Natural killer cell (primary cell): ENCODE measurements at regions not wholly inside any gene's neighbourhood (a gene's known extent, or its start where the extent isn't known, plus 50 kb on each side); places are given as distances from the start of the nearest gene placed in this dataset.

Experiments
- ATAC-seq, 3 donors: fragments of 150-1000 bp in 2 of 3; fragments of 200-7000 bp in 1 of 3; cut with Tn5 transposase; 1 replicate in 1 of 3; 2 replicates in 2 of 3; pipeline ENCODE4 v1.10.0; 2021; ENCODE audit warnings: mild to moderate bottlenecking in 2 of 3, moderate library complexity in 2 of 3
- DNase-seq, 2 donors: peaks; one replicate each; pipeline versions ENCODE4 v3.0.0 to v3.0.0-alpha.2; 2013 to 2021; ENCODE audit warnings: mixed read lengths in 1 of 2
- H3K27ac ChIP-seq: one replicate; pipeline ENCODE4 v1.5.1; 2013; ENCODE audit warnings: mild to moderate bottlenecking, low read length
- H3K27me3 ChIP-seq: one replicate; pipeline ENCODE4 v1.6.1; 2013; ENCODE audit warnings: low read length; ENCODE audit not compliant: control insufficient read depth, insufficient read depth
- H3K36me3 ChIP-seq: one replicate; pipeline ENCODE4 v1.6.1; 2013; ENCODE audit warnings: low read length; ENCODE audit not compliant: control insufficient read depth, insufficient read depth
- H3K4me1 ChIP-seq: one replicate; pipeline ENCODE4 v1.6.1; 2013; ENCODE audit warnings: low read length; ENCODE audit not compliant: control insufficient read depth, insufficient read depth
- H3K4me3 ChIP-seq: one replicate; pipeline ENCODE4 v1.5.1; 2013; ENCODE audit warnings: low read length
- H3K9me3 ChIP-seq: one replicate; pipeline ENCODE4 v1.6.1; 2013; ENCODE audit warnings: low read length; ENCODE audit not compliant: control insufficient read depth, insufficient read depth
- H3K27ac Mint-ChIP-seq, 2 donors: one replicate each; pipeline ENCODE4 v1.8.0; 2022; ENCODE audit warnings: mild to moderate bottlenecking in 2 of 2, mixed read lengths in 2 of 2, moderate library complexity in 1 of 2
- H3K27me3 Mint-ChIP-seq, 2 donors: one replicate each; pipeline ENCODE4 v1.8.0; 2022; ENCODE audit warnings: low read depth in 2 of 2, mixed read lengths in 2 of 2
- H3K36me3 Mint-ChIP-seq: one replicate; pipeline ENCODE4 v1.8.0; 2022; ENCODE audit warnings: mixed read lengths
- H3K4me1 Mint-ChIP-seq, 2 donors: one replicate each; pipeline ENCODE4 v1.8.0; 2022; ENCODE audit warnings: mixed read lengths in 2 of 2
- H3K4me3 Mint-ChIP-seq: one replicate; pipeline ENCODE4 v1.8.0; 2022; ENCODE audit warnings: mild to moderate bottlenecking, moderate library complexity, mixed read lengths
- H3K9me3 Mint-ChIP-seq, 2 donors: one replicate each; pipeline ENCODE4 v1.8.0; 2022; ENCODE audit warnings: mixed read lengths in 2 of 2
- CTCF ChIP-seq: fragments of 200-600 bp; IDR thresholded peaks from one replicate; pipeline ENCODE4 v1.8.0; 2022; ENCODE audit warnings: antibody characterized with exemption
- WGBS: methylation state at CpG from one replicate; pipeline ENCODE4 v1.1.7; 2013; ENCODE audit warnings: missing lambda C conversion rate; ENCODE audit not compliant: insufficient coverage; 5-methylcytosine and 5-hydroxymethylcytosine counted together
- intact Hi-C: fragments of 100-400 bp; cut with micrococcal nuclease; formaldehyde crosslinking; loops from one replicate; pipeline ENCODE4 v1.14.2; 2022

- Mint-ChIP-seq H3K27me3 (no peaks in the 10 kb centered on the region), H3K4me3 (no peak overlapping the region), H3K4me1 (peaks cover 0 to 5% of the 10 kb centered on the region in 2 donors), H3K9me3 (no peaks in the 10 kb centered on the region), H3K27ac (no peak overlapping the region), H3K36me3 (no peaks in the 10 kb centered on the region)
- ATAC-seq (no peak), DNase-seq (no peak)
- Histone ChIP-seq H3K9me3 (no peaks in the 10 kb centered on the region), H3K36me3 (no peaks in the 10 kb centered on the region), H3K4me1 (no peaks in the 10 kb centered on the region), H3K27ac (no peak overlapping the region), H3K4me3 (no peak overlapping the region), H3K27me3 (no peaks in the 10 kb centered on the region)
- intact Hi-C loops, result no loop called here
- TF ChIP-seq CTCF, result no peak
These were observed 191.6 kb upstream of the SLC16A7 start for GRCh38 chr12:59404109-59404650.

- 0% methylated on average over 3 of the region's 3 CpGs for WGBS
- Histone ChIP-seq H3K4me1 (no peaks in the 10 kb centered on the region), H3K9me3 (no peaks in the 10 kb centered on the region), H3K27me3 (no peaks in the 10 kb centered on the region), H3K4me3 (no peak overlapping the region), H3K36me3 (no peaks in the 10 kb centered on the region), H3K27ac (no peak overlapping the region)
- H3K27ac Mint-ChIP-seq, result no peak overlapping the region
- intact Hi-C loops, result loop anchor here (1.0 to 2.0 kb wide), 2 partner anchors 405 to 432 kb away; no protein-coding TSS in a partner anchor
- no peaks in the 10 kb centered on the region for H3K9me3 Mint-ChIP-seq
- H3K4me3 Mint-ChIP-seq, result no peak overlapping the region
- H3K27me3 Mint-ChIP-seq, result no peaks in the 10 kb centered on the region
- peaks cover 0 to 5% of the 10 kb centered on the region in 2 donors for H3K4me1 Mint-ChIP-seq
- no peaks in the 10 kb centered on the region for H3K36me3 Mint-ChIP-seq
- peak in 1 of 2 donors; percentile 72 for DNase-seq
- peak; percentile 63 for TF ChIP-seq CTCF
- peak in 1 of 3 donors; percentile 61 for ATAC-seq
These were observed 192.4 kb upstream of the SLC16A7 start for GRCh38 chr12:59403259-59403932.

- ATAC-seq (no peak), DNase-seq (no peak)
- H3K36me3 ChIP-seq, result no peaks in the 10 kb centered on the region
- no peak for TF ChIP-seq CTCF
- Mint-ChIP-seq H3K9me3 (no peaks in the 10 kb centered on the region), H3K4me3 (no peak overlapping the region), H3K27me3 (no peaks in the 10 kb centered on the region), H3K36me3 (no peaks in the 10 kb centered on the region), H3K27ac (no peak overlapping the region), H3K4me1 (peaks cover 0 to 5% of the 10 kb centered on the region in 2 donors)
- no peaks in the 10 kb centered on the region for H3K4me1 ChIP-seq
- H3K27ac ChIP-seq, result no peak overlapping the region
- no peaks in the 10 kb centered on the region for H3K9me3 ChIP-seq
- WGBS, result 92% methylated on average over 2 of the region's 2 CpGs
- intact Hi-C loops, result loop anchor here (2.0 kb wide), 1 partner anchor 407 kb away; no protein-coding TSS in a partner anchor
- no peaks in the 10 kb centered on the region for H3K27me3 ChIP-seq
- H3K4me3 ChIP-seq, result no peak overlapping the region
These were observed 194.0 kb upstream of the SLC16A7 start for GRCh38 chr12:59401862-59402261.

GRCh38 chr12:59398164-59398563 lies 197.7 kb upstream of the SLC16A7 start:
- Histone ChIP-seq H3K27ac (no peak overlapping the region), H3K36me3 (no peaks in the 10 kb centered on the region), H3K27me3 (no peaks in the 10 kb centered on the region), H3K9me3 (no peaks in the 10 kb centered on the region), H3K4me1 (no peaks in the 10 kb centered on the region), H3K4me3 (no peak overlapping the region)
- H3K36me3 Mint-ChIP-seq, result no peaks in the 10 kb centered on the region
- no peaks in the 10 kb centered on the region for H3K4me1 Mint-ChIP-seq
- H3K9me3 Mint-ChIP-seq, result no peaks in the 10 kb centered on the region
- DNase-seq, result no peak
- intact Hi-C loops, result no loop called here
- H3K27ac Mint-ChIP-seq, result no peak overlapping the region
- 81% methylated on average over 1 of the region's 1 CpG for WGBS
- no peak for ATAC-seq
- no peaks in the 10 kb centered on the region for H3K27me3 Mint-ChIP-seq
- TF ChIP-seq CTCF, result no peak
- no peak overlapping the region for H3K4me3 Mint-ChIP-seq
